ENCODE measurements at regions not wholly inside any gene's neighbourhood (a gene's known extent, or its start where the extent isn't known, plus 50 kb on each side); places are given as distances from the start of the nearest gene placed in this dataset.

GRCh38 chr6:63394656-63395308 lies 75.0 kb upstream of the LGSN start:
- H3K36me3 ChIP-seq (ENCODE audit: control insufficient read depth, insufficient read depth, low read length): no peaks in the 10 kb centered on the region
- H3K4me3 ChIP-seq (ENCODE audit: low read depth, low read length): no peak overlapping the region
- DNase-seq (ENCODE audit: low read depth): no peak
- no peaks in the 10 kb centered on the region for H3K27me3 ChIP-seq (ENCODE audit: control insufficient read depth, insufficient read depth, low read length)
- TF ChIP-seq, protein P1, sequence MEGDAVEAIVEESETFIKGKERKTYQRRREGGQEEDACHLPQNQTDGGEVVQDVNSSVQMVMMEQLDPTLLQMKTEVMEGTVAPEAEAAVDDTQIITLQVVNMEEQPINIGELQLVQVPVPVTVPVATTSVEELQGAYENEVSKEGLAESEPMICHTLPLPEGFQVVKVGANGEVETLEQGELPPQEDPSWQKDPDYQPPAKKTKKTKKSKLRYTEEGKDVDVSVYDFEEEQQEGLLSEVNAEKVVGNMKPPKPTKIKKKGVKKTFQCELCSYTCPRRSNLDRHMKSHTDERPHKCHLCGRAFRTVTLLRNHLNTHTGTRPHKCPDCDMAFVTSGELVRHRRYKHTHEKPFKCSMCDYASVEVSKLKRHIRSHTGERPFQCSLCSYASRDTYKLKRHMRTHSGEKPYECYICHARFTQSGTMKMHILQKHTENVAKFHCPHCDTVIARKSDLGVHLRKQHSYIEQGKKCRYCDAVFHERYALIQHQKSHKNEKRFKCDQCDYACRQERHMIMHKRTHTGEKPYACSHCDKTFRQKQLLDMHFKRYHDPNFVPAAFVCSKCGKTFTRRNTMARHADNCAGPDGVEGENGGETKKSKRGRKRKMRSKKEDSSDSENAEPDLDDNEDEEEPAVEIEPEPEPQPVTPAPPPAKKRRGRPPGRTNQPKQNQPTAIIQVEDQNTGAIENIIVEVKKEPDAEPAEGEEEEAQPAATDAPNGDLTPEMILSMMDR (IDR thresholded peaks at IDR 0.05; ENCODE audit: insufficient read depth, low read length, poor library complexity, severe bottlenecking): no peak

- no peak overlapping the region for H3K4me3 ChIP-seq (ENCODE audit: low read depth, low read length)
- no peaks in the 10 kb centered on the region for H3K36me3 ChIP-seq (ENCODE audit: control insufficient read depth, insufficient read depth, low read length)
- DNase-seq (ENCODE audit: low read depth): no peak
- H3K27me3 ChIP-seq (ENCODE audit: control insufficient read depth, insufficient read depth, low read length): no peaks in the 10 kb centered on the region
- TF ChIP-seq, protein P1 (IDR thresholded peaks at IDR 0.05; ENCODE audit: insufficient read depth, low read length, poor library complexity, severe bottlenecking): no peak
Observed at GRCh38 chr6:63395381-63395780, 75.6 kb upstream of the LGSN start.

GRCh38 chr6:63403725-63404124 lies 83.9 kb upstream of the LGSN start:
- H3K36me3 ChIP-seq (ENCODE audit: control insufficient read depth, insufficient read depth, low read length): no peaks in the 10 kb centered on the region
- no peak overlapping the region for H3K4me3 ChIP-seq (ENCODE audit: low read depth, low read length)
- no peaks in the 10 kb centered on the region for H3K27me3 ChIP-seq (ENCODE audit: control insufficient read depth, insufficient read depth, low read length)
- no peak for DNase-seq (ENCODE audit: low read depth)
- TF ChIP-seq, protein P1 (IDR thresholded peaks at IDR 0.05; ENCODE audit: insufficient read depth, low read length, poor library complexity, severe bottlenecking): no peak

DNA sequence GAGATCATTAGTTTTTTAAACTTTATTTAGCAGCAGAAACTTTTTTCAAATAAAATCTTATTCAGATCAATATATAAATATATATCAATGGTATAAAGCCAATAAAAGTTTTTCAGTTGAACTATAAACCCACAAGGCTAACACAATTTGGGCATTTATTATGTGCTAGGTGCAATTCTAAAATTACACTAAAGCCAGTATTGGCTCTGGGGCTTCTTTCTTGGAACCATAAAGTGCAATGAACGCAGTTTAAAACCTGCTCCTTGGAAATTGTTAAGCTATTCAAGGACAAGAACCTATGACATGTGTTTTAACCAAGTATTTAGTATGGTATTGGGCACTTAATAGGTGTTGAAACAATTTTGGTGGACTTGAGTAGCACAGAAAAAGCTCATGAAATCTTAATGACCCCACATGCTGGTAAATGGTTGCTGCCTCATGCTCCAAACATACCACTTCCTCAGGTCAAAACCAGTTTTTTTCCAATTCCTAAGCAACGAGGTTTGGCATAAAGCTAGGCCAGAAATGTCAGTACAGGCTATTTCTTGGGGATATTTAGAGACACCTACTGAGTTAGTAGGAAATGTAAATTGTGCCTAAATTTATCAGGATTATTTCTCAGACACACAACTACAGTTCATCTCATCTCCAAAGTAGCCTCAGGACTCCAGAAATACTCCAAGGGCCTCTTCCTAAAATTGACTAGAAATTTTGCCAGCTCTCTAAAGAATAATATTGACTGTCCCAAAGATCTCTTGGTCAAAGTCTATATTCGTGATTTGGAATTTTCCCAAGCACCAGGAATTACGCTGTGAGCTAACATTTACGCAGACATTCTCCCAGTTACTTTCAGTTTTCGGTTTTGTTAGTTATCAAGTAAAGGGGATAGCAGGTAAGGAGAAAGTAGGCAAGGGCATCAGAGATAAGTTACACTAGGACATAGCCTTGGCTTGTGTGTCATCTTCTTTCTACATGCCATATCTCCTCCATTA lies 90.9 kb upstream of the LGSN start:
- no peak for DNase-seq (ENCODE audit: low read depth)
- TF ChIP-seq, protein P1 (IDR thresholded peaks at IDR 0.05; ENCODE audit: insufficient read depth, low read length, poor library complexity, severe bottlenecking): no peak
- Histone ChIP-seq H3K27me3 (ENCODE audit: control insufficient read depth, insufficient read depth, low read length) (no peaks in the 10 kb centered on the region), H3K4me3 (ENCODE audit: low read depth, low read length) (no peak overlapping the region), H3K36me3 (ENCODE audit: control insufficient read depth, insufficient read depth, low read length) (no peaks in the 10 kb centered on the region)

GRCh38 chr6:63415286-63415685 lies 95.5 kb upstream of the LGSN start:
- H3K4me3 ChIP-seq (ENCODE audit: low read depth, low read length): no peak overlapping the region
- no peak for DNase-seq (ENCODE audit: low read depth)
- TF ChIP-seq, protein P1 (IDR thresholded peaks at IDR 0.05; ENCODE audit: insufficient read depth, low read length, poor library complexity, severe bottlenecking): no peak
- no peaks in the 10 kb centered on the region for H3K27me3 ChIP-seq (ENCODE audit: control insufficient read depth, insufficient read depth, low read length)
- H3K36me3 ChIP-seq (ENCODE audit: control insufficient read depth, insufficient read depth, low read length): no peaks in the 10 kb centered on the region
